ENCODE measurements at regions not wholly inside any gene's neighbourhood (a gene's known extent, or its start where the extent isn't known, plus 50 kb on each side); places are given as distances from the start of the nearest gene placed in this dataset.

DNA sequence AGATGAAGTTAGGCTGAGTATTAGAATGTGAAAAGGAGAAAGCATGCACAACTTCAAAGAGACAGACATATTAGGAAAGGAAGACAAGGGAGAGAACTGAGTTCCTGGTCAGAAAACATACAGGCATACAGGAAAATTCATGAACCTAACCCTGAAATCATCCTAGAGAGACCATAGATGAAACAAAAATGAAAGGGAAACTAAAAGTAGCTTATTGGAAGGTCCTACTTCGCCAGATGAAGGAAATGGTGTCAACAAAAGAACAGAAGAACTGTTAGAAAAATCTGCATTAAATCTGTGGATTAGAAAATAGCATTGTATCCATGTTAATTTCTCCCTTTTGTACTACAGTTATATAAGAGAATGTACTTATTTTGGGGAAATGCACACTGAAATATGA lies 169.0 kb upstream of the UFM1 start:
- Histone ChIP-seq H3K36me3 (replicated peaks; ENCODE audit: control insufficient read depth, insufficient read depth, low read length) (no peaks in the 10 kb centered on the region), H3K4me3 (ENCODE audit: insufficient read depth, low read depth, low read length) (no peak overlapping the region), H3K27me3 (ENCODE audit: control insufficient read depth, insufficient read depth, low read length) (no peaks in the 10 kb centered on the region)
- DNase-seq = no peak

GRCh38 chr13:38180126-38180525 lies 169.5 kb upstream of the UFM1 start:
- no peak overlapping the region for H3K4me3 ChIP-seq (ENCODE audit: insufficient read depth, low read depth, low read length)
- no peak for DNase-seq
- H3K27me3 ChIP-seq (ENCODE audit: control insufficient read depth, insufficient read depth, low read length) = no peaks in the 10 kb centered on the region
- H3K36me3 ChIP-seq (replicated peaks; ENCODE audit: control insufficient read depth, insufficient read depth, low read length) = no peaks in the 10 kb centered on the region

- no peak for DNase-seq
- Histone ChIP-seq H3K36me3 (replicated peaks; ENCODE audit: control insufficient read depth, insufficient read depth, low read length) (no peaks in the 10 kb centered on the region), H3K4me3 (ENCODE audit: insufficient read depth, low read depth, low read length) (no peak overlapping the region), H3K27me3 (ENCODE audit: control insufficient read depth, insufficient read depth, low read length) (no peaks in the 10 kb centered on the region)
Observed at GRCh38 chr13:38176664-38177063, 173.0 kb upstream of the UFM1 start.

- Histone ChIP-seq H3K27me3 (ENCODE audit: control insufficient read depth, insufficient read depth, low read length) (no peaks in the 10 kb centered on the region), H3K36me3 (replicated peaks; ENCODE audit: control insufficient read depth, insufficient read depth, low read length) (no peaks in the 10 kb centered on the region), H3K4me3 (ENCODE audit: insufficient read depth, low read depth, low read length) (no peak overlapping the region)
- DNase-seq = no peak
Observed at GRCh38 chr13:38173403-38173802, 176.2 kb upstream of the UFM1 start.

DNA sequence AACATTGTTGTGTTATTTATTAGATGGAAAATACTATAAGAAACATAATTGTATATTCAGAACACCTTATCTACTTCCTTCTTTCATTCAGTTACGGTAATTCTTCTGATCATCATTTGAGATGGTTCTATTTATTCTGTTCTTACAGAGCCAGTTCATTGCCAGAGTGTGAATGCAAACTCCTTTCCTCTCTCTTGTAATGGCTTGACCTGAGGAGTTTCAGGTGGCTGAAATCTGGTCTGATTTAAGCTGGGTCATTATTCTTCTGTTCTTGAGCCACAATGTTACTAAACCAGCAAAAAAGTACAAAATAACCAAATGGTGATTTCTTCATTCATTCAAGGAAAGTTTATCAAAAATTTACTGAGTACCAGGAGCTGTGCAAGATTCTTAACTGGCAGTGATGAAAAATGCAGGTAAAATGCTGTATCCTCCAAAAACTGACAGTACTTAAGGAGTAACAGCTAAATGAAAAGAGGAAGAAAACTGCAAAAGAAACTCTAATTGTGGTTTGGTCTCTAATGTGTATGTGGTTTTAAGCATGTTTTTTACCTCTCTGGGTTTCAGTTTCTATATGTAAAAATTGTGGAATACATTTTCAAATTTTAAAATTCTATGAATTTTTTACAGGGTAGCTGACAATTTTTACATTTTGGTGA lies 182.4 kb upstream of the UFM1 start:
- DNase-seq = no peak
- H3K27me3 ChIP-seq (ENCODE audit: control insufficient read depth, insufficient read depth, low read length) = no peaks in the 10 kb centered on the region
- H3K36me3 ChIP-seq (replicated peaks; ENCODE audit: control insufficient read depth, insufficient read depth, low read length) = no peaks in the 10 kb centered on the region
- H3K4me3 ChIP-seq (ENCODE audit: insufficient read depth, low read depth, low read length) = no peak overlapping the region

DNA sequence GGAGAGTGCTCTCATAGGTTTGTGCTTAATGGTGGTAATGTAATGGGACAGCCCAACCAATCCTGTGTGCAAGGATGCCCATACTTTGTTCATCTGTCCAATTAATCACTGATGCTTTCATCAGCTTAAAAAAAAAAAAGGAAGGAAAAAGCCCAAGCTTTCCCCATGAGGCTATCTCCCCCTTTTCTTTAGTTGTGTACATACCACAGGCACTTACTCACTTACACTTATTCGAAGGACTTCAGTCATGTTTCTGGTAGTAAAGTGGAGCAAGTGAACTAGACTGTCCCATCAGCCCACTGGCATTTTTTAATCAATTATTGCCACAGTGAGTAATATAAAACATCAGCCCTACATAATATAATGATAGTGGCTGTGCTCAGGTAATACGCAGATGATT lies 183.5 kb upstream of the UFM1 start:
- no peaks in the 10 kb centered on the region for H3K27me3 ChIP-seq (ENCODE audit: control insufficient read depth, insufficient read depth, low read length)
- DNase-seq = no peak
- no peak overlapping the region for H3K4me3 ChIP-seq (ENCODE audit: insufficient read depth, low read depth, low read length)
- no peaks in the 10 kb centered on the region for H3K36me3 ChIP-seq (replicated peaks; ENCODE audit: control insufficient read depth, insufficient read depth, low read length)

DNA sequence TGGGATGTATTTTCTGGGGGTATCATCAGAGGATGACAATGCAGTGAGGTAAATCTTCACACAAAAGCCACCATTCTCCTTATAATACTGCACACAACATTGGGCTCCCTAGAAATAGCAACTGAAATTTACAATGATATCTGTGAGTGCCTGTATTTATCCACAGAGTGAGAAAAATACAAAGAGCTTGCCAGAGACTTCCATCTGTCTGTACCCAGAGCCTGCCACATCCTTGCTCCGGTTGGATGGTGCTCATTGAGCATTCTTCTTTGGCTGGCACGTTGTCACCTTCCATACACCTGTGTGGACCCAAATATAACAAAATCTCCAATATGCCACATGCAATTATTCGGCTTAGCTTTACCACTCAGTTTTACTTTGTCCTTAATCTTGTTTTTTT lies 189.5 kb upstream of the UFM1 start:
- no peak for DNase-seq
- Histone ChIP-seq H3K27me3 (ENCODE audit: control insufficient read depth, insufficient read depth, low read length) (no peaks in the 10 kb centered on the region), H3K36me3 (replicated peaks; ENCODE audit: control insufficient read depth, insufficient read depth, low read length) (no peaks in the 10 kb centered on the region), H3K4me3 (ENCODE audit: insufficient read depth, low read depth, low read length) (no peak overlapping the region)

- no peak for DNase-seq
- no peak overlapping the region for H3K4me3 ChIP-seq (ENCODE audit: insufficient read depth, low read depth, low read length)
- no peaks in the 10 kb centered on the region for H3K27me3 ChIP-seq (ENCODE audit: control insufficient read depth, insufficient read depth, low read length)
- H3K36me3 ChIP-seq (replicated peaks; ENCODE audit: control insufficient read depth, insufficient read depth, low read length) = no peaks in the 10 kb centered on the region
Observed at GRCh38 chr13:38159710-38160109, 189.9 kb upstream of the UFM1 start.

DNA sequence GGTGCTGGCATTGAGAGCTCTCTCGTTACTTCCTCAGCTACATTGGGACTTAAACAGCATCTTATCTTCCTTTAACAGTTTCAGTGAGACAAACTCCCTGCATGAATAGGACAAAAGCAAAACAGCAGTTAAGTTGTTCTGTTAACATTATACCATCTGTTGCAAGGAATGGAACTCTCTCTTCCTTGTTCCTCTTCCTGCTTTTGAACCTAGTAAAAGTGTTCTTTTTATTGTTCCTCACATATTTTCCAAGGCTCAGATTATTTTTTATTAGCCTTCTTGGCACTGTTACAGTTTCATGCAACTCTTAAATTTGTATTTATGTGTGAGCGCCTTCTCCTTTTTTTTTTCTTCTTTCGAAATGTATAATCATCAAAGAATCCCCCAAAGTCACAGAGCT lies 202.6 kb upstream of the UFM1 start:
- H3K27me3 ChIP-seq (ENCODE audit: control insufficient read depth, insufficient read depth, low read length) = no peaks in the 10 kb centered on the region
- no peaks in the 10 kb centered on the region for H3K36me3 ChIP-seq (replicated peaks; ENCODE audit: control insufficient read depth, insufficient read depth, low read length)
- H3K4me3 ChIP-seq (ENCODE audit: insufficient read depth, low read depth, low read length) = no peak overlapping the region
- no peak for DNase-seq

GRCh38 chr13:38141792-38142191 lies 207.9 kb upstream of the UFM1 start:
- no peaks in the 10 kb centered on the region for H3K36me3 ChIP-seq (replicated peaks; ENCODE audit: control insufficient read depth, insufficient read depth, low read length)
- no peak for DNase-seq
- H3K27me3 ChIP-seq (ENCODE audit: control insufficient read depth, insufficient read depth, low read length) = no peaks in the 10 kb centered on the region
- H3K4me3 ChIP-seq (ENCODE audit: insufficient read depth, low read depth, low read length) = no peak overlapping the region

DNA sequence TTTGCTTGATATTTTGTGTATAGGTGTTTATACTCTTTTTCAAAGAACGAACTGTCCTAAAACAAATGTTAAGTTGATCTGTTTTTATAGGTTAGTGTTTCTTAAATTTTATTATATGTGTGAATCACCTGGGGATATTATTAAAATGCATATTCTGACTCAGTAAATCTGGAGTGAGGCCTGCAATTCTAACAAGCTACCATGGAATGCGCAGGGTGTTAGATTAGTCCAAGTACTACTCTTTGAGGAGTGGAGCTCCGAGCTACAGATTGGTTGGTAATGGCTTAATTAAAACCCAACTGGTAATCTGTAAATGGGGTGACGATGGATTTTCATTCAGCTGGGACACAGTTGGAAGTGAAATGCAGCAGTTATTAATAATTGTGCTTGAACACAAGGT lies 214.1 kb upstream of the UFM1 start:
- no peak for DNase-seq
- no peak overlapping the region for H3K4me3 ChIP-seq (ENCODE audit: insufficient read depth, low read depth, low read length)
- H3K27me3 ChIP-seq (ENCODE audit: control insufficient read depth, insufficient read depth, low read length) = no peaks in the 10 kb centered on the region
- no peaks in the 10 kb centered on the region for H3K36me3 ChIP-seq (replicated peaks; ENCODE audit: control insufficient read depth, insufficient read depth, low read length)

DNA sequence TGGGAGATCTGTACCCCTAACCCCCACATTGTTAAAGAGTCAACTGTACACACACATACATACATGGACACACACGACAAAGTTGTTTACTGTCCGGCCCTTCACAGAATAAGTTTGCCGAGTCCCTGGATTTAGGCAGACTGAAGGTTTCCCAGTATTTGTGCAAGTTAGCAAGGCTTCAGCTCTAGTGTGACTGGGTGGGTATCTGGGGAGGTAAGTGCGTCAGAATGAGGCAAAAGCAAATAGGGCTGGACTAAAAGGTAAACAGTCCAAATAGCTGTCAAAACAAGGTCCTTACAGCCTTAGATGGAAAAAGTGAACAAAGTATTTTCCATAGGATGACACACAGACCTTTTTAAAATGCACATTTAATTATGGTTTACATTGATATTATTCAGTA lies 228.4 kb upstream of the UFM1 start:
- Histone ChIP-seq H3K27me3 (ENCODE audit: control insufficient read depth, insufficient read depth, low read length) (no peaks in the 10 kb centered on the region), H3K4me3 (ENCODE audit: insufficient read depth, low read depth, low read length) (no peak overlapping the region), H3K36me3 (replicated peaks; ENCODE audit: control insufficient read depth, insufficient read depth, low read length) (no peaks in the 10 kb centered on the region)
- DNase-seq = no peak

DNA sequence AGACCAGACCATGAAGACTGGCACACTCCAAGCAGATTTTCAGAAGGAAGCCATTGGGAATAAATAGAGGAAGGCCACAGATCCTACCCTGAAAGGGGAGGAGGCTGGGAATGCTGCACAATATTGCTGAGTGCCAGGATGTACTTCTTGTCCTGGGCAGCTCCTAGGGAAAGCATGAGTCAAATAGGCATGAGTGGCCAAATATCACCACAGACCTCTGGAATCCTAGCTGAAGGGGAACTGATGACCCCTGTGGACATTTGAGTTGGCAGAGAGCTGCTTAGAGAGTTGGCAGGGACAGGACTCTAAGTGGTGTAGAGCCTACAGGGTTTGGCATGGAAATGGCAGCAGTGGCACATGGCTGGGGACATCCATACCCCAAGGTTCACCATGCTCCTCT lies 234.3 kb upstream of the TRPC4 start:
- no peak overlapping the region for H3K4me3 ChIP-seq (ENCODE audit: insufficient read depth, low read depth, low read length)
- no peaks in the 10 kb centered on the region for H3K27me3 ChIP-seq (ENCODE audit: control insufficient read depth, insufficient read depth, low read length)
- no peak for DNase-seq
- no peaks in the 10 kb centered on the region for H3K36me3 ChIP-seq (replicated peaks; ENCODE audit: control insufficient read depth, insufficient read depth, low read length)

DNA sequence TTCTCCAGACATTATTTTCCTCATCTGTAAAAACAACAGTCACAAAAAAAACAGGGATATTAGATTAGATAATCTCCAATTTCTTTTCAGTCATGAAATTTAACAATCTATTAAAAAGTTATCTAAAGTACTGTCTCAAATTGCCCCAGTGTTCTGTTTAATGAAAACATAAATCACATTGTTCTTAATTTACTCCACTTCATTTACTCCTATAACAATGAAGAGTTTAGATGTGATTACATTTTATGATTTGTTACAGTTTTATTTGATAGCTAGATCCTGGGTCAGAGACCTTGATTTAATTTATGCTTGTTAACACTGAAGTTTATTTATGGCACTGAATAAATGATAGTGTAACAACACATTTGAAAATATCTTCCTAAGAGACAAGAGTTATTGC lies 230.2 kb upstream of the TRPC4 start:
- no peak for DNase-seq
- no peaks in the 10 kb centered on the region for H3K36me3 ChIP-seq (replicated peaks; ENCODE audit: control insufficient read depth, insufficient read depth, low read length)
- H3K27me3 ChIP-seq (ENCODE audit: control insufficient read depth, insufficient read depth, low read length) = no peaks in the 10 kb centered on the region
- no peak overlapping the region for H3K4me3 ChIP-seq (ENCODE audit: insufficient read depth, low read depth, low read length)

GRCh38 chr13:38093425-38093824 lies 223.9 kb upstream of the TRPC4 start:
- DNase-seq = no peak
- H3K27me3 ChIP-seq (ENCODE audit: control insufficient read depth, insufficient read depth, low read length) = no peaks in the 10 kb centered on the region

GRCh38 chr13:38090913-38091312 lies 221.3 kb upstream of the TRPC4 start:
- no peaks in the 10 kb centered on the region for H3K36me3 ChIP-seq (replicated peaks; ENCODE audit: control insufficient read depth, insufficient read depth, low read length)
- no peak for DNase-seq
- H3K4me3 ChIP-seq (ENCODE audit: insufficient read depth, low read depth, low read length) = no peak overlapping the region
- H3K27me3 ChIP-seq (ENCODE audit: control insufficient read depth, insufficient read depth, low read length) = no peaks in the 10 kb centered on the region

More at GRCh38 chr13:38093425-38093824, 223.9 kb upstream of the TRPC4 start:
- no peaks in the 10 kb centered on the region for H3K36me3 ChIP-seq (replicated peaks; ENCODE audit: control insufficient read depth, insufficient read depth, low read length)
- no peak overlapping the region for H3K4me3 ChIP-seq (ENCODE audit: insufficient read depth, low read depth, low read length)

All from H7 (cell line).